GM20000 (cell line): ENCODE measurements at regions not wholly inside any gene's neighbourhood (a gene's known extent, or its start where the extent isn't known, plus 50 kb on each side); places are given as distances from the start of the nearest gene placed in this dataset.
"Not testable (repeated sequence)": the region's sequence is repeated elsewhere in the genome, so short reads cannot be mapped to it uniquely, and the experiment has no call there.

Experiments used
- DNase-seq: peaks from one replicate; pipeline ENCODE4 v3.0.0; 2012; ENCODE audit warnings: low spot score
- CTCF ChIP-seq: IDR thresholded peaks from 2 replicates; pipeline ENCODE4 v1.5.1; 2012; ENCODE audit warnings: mild to moderate bottlenecking, control low read depth; ENCODE audit errors: extremely low read depth, missing control alignments

DNA sequence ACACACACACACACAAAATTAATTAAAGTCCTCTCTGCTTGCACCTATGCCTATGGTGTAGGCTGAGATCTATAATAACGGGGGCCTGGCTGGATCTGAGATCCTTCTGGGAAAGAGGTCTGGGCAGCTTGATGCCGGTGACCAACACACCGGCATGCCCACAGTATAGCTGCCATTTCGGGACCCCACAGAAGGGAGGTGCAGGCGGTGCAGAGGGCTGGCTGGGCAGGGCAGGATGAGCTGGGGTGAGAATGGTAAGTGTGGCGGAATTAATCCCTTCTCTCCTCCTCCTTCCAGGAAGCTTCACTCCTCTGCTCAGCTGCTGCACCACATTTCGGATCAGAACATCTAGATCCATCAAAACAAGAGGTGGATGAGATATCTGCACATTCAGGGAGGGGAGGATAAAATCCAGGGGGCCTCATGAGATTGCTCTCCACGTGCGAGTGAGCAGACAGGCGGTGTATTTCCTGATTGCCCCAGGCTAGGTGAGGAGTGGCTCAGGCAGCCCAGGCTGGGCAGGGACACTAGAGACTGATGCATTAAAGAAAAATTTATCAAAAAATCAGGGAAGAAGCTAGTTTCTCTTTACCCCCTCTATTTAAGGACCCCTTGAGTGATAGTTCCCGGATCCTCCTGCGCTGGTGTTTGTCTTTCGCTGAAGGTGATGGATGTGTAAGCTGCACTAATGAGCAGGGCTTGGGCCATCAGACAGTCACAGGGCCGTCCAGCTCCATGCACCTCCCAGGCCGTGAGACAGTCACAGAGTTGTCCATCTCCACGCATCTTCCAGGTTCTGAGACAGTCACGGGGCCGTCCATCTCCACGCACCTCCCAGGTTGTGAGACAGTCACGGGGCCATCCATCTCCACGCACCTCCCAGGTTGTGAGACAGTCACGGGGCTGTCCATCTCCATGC is 449.9 kb downstream of the PTPRU start:
- TF ChIP-seq CTCF: no peak
- DNase-seq: no peak

- DNase-seq: no peak
- TF ChIP-seq CTCF: no peak
Measured at GRCh38 chr1:29685387-29685786, 449.1 kb downstream of the PTPRU start.

DNA sequence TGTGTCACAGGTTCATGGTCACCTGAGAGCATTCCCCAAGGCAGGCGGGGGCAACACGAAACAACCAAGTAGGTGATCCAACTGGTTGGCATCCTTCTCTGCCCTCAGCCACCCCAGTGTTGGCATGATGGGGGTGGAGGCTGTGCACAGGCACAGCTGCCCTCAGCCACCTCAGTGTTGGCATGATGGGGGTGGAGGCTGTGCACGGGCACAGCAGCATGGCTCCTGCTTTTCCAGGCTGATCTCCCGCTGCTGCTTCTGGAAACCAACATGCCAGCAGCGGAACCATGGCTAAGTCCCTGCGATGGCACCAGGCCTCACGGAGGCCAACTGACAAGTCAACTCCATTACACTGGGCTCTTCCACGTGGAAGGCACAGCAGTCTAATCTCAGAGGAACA is 447.8 kb downstream of the PTPRU start:
- no peak for TF ChIP-seq CTCF
- no peak for DNase-seq

DNA sequence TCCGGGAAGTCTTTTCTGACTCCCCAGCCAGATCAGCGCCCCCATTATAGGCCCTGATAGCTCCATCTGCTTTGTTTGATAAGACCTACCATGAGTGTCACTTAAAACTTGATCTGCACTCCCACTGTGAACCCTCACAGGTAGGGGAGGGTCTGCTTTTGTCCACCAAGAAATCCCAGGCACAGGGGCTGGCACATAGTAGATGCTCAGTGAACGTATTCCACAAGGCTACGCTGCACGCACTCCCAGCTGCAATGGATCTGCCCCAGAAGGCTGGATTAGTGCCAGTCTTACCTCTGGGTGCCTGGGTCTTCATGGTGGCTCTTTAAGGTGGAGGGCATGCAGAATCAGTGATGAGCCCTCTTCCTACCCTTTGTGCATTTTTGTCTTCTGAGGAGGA is 447.1 kb downstream of the PTPRU start:
- TF ChIP-seq CTCF: no peak
- DNase-seq: no peak

GRCh38 chr1:29682919-29683295 is 446.6 kb downstream of the PTPRU start:
- no peak for TF ChIP-seq CTCF
- DNase-seq: no peak

DNA sequence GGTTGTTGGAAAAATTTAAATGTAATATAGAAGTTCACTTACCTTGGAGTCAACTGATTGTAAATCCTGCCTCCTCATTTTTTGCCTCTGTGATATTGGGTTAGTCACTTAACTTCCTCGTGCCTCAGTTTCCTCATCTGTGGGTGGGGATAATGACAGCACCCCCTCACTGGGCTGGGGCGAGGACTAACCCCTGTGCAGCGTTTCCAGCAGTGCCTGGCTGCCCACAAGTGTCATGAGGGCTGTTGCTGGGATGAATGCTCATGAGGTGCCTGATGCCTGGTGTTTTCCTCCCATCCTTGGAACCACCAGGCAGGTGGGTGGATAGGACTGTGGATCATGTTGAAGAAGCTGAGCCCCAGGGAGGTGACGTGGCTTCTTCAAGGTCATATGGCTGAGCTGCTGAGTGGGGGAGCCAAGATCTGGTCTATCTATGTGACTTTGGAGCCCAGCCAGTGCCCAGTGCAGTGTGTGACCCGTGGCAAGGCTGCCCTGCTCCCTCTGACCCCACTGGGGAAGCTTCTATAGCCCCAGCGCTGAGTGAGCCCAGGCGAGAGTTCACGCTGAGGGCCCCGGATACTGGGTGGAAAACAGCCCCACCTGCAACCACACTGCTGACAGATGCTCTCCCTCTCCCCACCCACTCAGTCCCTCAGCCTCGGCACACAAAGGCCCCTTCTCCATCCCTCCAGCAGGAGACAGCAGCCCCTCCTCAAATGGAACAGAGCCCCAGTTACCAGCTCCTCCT is 446.0 kb downstream of the PTPRU start:
- TF ChIP-seq CTCF: no peak
- no peak for DNase-seq

- not testable (repeated sequence) for DNase-seq
Measured at GRCh38 chr1:29681416-29681815, 445.1 kb downstream of the PTPRU start.
